C4-2B (cell line): ENCODE measurements at regions not wholly inside any gene's neighbourhood (a gene's known extent, or its start where the extent isn't known, plus 50 kb on each side); places are given as distances from the start of the nearest gene placed in this dataset.

ENCODE experiments used
- H3K27ac ChIP-seq: fragments of 450-650 bp; 2 replicates; pipeline ENCODE4 v1.5.1; 2017
- ZFX ChIP-seq: fragments of 450-650 bp; IDR thresholded peaks from 2 replicates; pipeline ENCODE4 v1.6.1; 2017
- TF ChIP-seq, protein P1 (sequence below): fragments of 450-650 bp; conservative IDR thresholded peaks from 2 replicates; pipeline ENCODE4 v1.5.1; 2017; ENCODE audit warnings: mild to moderate bottlenecking

- TF ChIP-seq, protein P1, sequence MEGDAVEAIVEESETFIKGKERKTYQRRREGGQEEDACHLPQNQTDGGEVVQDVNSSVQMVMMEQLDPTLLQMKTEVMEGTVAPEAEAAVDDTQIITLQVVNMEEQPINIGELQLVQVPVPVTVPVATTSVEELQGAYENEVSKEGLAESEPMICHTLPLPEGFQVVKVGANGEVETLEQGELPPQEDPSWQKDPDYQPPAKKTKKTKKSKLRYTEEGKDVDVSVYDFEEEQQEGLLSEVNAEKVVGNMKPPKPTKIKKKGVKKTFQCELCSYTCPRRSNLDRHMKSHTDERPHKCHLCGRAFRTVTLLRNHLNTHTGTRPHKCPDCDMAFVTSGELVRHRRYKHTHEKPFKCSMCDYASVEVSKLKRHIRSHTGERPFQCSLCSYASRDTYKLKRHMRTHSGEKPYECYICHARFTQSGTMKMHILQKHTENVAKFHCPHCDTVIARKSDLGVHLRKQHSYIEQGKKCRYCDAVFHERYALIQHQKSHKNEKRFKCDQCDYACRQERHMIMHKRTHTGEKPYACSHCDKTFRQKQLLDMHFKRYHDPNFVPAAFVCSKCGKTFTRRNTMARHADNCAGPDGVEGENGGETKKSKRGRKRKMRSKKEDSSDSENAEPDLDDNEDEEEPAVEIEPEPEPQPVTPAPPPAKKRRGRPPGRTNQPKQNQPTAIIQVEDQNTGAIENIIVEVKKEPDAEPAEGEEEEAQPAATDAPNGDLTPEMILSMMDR: no peak
- no peak for TF ChIP-seq ZFX
These were observed 257.3 kb downstream of the GRIN2B start for GRCh38 chr12:13724136-13724535.

DNA sequence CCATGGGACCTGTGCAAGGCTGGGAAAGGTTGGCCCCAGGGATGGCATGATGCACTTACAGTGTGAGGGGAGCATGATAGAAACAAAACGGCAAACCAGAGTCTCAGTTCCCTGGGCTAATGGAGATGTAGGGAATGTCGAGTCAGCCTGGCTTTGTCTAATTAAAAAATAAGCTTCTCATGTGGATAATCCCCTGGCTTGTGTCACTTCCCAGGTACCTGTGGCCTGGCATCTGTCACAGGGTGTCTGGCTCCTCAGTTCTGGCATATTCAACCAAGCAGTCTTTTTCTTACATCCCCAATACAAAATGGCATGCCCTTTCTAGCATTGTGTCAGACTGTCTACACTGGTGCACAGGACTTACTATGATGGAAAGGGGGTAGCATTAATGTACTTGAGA, 261.4 kb downstream of the GRIN2B start:
- TF ChIP-seq, protein P1: no peak
- TF ChIP-seq ZFX: no peak
- H3K27ac ChIP-seq: no peak overlapping the region

More at GRCh38 chr12:13724136-13724535, 257.3 kb downstream of the GRIN2B start:
- no peak overlapping the region for H3K27ac ChIP-seq

DNA sequence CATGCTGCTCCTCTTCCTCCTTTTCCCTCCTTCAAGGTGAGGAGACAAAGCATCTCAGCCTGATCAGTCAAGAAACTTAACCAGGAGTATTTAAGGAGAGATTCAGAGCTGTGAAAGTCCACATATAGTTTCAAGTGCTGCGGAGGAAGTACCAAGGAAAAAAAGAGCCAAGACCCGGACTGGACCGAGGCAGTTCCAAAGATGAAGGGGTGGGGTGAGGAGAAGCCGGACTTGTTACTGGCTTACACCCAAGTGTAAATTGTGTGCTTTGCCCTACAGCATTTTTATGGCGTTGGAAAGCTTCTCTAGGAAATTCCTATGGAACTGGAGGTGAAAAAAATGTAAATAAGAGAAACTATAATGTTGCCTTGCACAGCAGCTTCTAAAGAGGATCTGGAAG, 263.1 kb downstream of the GRIN2B start:
- TF ChIP-seq, protein P1: no peak
- TF ChIP-seq ZFX: no peak
- no peak overlapping the region for H3K27ac ChIP-seq

DNA sequence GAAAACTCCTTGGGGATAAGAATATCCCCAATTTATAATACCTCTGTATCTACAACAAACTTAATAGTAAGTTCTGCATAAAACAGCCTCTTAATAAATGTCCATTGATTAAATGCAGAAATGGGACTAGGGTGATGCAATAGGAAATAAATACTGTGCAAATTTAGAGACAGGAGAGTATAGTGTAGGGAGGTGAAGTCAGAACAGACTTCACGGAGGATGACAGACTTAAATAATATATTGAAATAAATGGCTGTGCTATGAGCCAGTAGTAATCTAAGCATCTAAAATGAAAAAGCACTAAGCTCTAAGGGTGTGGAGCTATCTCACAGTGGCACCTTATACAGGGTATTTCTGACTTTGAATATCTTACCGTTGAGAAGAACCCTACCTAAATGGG, 265.3 kb downstream of the GRIN2B start:
- TF ChIP-seq, protein P1: no peak
- TF ChIP-seq ZFX: no peak
- no peak overlapping the region for H3K27ac ChIP-seq

- no peak for TF ChIP-seq ZFX
- TF ChIP-seq, protein P1: no peak
- H3K27ac ChIP-seq: no peak overlapping the region
These were observed 267.6 kb downstream of the GRIN2B start for GRCh38 chr12:13713556-13714410.

DNA sequence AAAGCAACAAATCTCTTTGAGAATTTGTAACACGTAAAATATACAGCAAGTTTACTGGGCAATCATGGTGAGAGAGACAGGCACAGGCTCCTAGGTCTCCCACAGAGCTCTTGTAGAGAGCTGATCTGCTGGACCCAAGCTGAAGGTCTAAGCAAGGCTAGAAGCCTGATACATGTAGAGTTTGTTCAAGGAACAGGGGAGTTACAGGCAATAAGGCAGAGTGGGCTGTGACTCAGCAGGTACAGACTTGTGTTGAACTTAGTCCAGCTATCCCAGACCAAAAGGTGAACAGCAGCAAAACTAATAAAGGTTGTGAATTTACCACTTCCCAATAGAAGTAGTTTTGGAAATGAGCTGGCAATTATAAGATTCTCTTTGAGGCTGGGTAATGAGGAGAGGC, 273.6 kb downstream of the GRIN2B start:
- H3K27ac ChIP-seq: no peak overlapping the region
- TF ChIP-seq ZFX: no peak
- TF ChIP-seq, protein P1: no peak

DNA sequence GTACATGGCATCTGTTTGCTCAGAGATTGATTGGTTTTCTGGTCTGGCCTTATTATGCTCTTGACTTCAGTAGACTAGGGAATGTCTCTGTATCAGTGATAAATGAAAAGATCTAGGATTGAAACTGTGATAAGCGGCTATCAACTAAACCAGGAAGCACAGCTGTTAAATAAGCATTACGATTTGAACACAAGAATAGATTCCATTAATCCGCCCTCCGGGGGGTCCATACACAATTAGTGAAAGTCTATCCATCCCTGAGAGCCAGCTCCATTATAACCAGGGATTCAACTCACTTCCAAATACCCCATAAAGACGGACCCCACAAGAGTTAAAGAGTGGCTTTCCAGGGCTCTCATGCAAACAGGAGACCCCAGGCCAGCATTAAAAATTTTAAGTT, 279.0 kb downstream of the GRIN2B start:
- H3K27ac ChIP-seq: no peak overlapping the region
- TF ChIP-seq ZFX: no peak
- TF ChIP-seq, protein P1: no peak
